HL-60 (cell line): ENCODE measurements at regions not wholly inside any gene's neighbourhood (a gene's known extent, or its start where the extent isn't known, plus 50 kb on each side); places are given as distances from the start of the nearest gene placed in this dataset.

ENCODE experiments used
- CTCF ChIP-seq: IDR thresholded peaks from one replicate; pipeline ENCODE4 v1.5.1; 2011; ENCODE audit warnings: low read length, control low read depth, inconsistent platforms; ENCODE audit not compliant: insufficient read depth
- GABPA ChIP-seq: IDR thresholded peaks from 2 replicates; pipeline ENCODE4 v1.6.1; 2012; ENCODE audit warnings: low read depth

GRCh38 chr1:229075217-229075616 lies 195.7 kb upstream of the RAB4A start:
- TF ChIP-seq CTCF (no peak), GABPA (no peak)
